ENCODE measurements at regions not wholly inside any gene's neighbourhood (a gene's known extent, or its start where the extent isn't known, plus 50 kb on each side); places are given as distances from the start of the nearest gene placed in this dataset.

DNA sequence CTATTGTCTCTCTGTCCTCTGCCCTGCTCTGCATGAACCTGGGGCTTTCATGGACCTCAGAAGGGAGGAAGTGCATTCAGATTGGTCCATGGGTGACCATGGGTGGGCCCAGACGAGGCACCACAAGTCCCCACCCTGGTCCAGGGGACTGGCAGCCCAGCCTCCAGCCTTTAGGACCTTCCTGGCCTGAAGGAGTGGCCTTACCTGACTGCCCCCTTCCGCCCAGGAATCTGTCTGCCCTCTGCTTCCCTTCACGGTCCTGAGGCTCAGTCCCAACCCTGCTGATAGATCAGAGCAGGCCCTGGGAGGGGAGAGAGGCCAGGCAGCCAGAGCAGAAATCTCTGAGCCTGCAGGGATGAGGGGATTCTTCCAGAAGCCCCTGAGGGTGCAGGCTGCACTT is 455.4 kb downstream of the PCDH18 start:
- no peak for DNase-seq (ENCODE audit: low read depth in 1 of 2, low spot score in 1 of 2)

DNA sequence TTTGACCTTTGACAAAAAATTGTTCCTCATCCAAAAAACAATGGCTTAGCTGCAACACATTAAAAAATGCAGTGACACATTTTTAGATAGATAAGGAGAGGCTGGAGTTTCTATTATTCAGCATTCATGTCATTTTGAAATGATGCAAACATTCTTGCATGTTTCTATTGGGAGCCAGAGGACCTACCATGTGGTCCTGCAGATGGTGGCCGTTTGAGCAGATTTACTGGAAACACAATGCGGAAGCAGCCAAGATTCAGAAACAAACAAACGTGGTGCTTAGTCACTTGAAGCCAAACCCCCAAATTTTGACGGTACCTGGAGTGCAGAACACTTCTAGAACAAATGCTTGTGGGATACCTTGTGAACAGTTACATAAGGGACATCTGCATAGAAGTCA is 456.7 kb downstream of the PCDH18 start:
- DNase-seq (ENCODE audit: low read depth in 1 of 2, low spot score in 1 of 2) = no peak

GRCh38 chr4:137070614-137071013 is 461.7 kb downstream of the PCDH18 start:
- DNase-seq (ENCODE audit: low read depth in 1 of 2, low spot score in 1 of 2) = no peak

- no peak for DNase-seq (ENCODE audit: low read depth in 1 of 2, low spot score in 1 of 2)
These were observed 462.8 kb downstream of the PCDH18 start for GRCh38 chr4:137069473-137069872.

DNA sequence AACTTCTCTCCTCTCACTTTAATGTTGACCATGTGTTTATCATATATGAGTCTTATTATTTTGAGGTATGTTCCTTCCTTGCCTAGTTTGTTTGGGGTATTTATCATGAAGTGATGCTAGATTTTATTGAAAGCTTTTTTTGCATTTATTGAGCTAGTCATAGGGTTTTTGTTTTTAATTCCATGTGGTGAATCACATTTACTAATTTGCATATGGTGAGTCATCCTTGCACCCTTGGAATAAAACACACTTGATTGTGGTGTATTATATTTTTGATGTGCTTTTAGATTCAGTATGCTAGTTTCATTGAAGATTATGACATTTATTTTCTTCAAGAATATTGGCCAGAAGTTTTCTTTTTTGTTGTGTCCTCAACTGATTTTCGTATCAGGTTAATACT is 464.6 kb downstream of the PCDH18 start:
- DNase-seq (ENCODE audit: low read depth in 1 of 2, low spot score in 1 of 2) = no peak

DNA sequence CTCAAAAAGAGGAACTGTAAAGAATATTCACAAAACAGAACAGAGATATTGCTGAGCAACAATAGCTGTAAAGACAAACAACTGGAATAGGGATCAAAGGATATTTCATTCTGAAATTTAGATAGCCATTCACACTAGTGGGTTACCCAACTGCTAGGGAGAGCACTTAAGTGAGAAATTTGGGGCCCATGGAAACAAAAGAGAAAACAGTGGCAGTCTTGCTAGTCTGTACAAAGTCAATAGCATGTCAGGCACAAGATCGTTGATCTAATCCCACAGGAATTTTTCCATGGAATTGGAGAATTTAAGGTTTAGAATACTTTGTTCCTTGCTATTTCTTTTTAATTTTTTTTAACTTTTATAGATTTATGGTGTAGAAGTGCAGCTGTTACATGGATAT is 467.0 kb downstream of the PCDH18 start:
- no peak for DNase-seq (ENCODE audit: low read depth in 1 of 2, low spot score in 1 of 2)

DNA sequence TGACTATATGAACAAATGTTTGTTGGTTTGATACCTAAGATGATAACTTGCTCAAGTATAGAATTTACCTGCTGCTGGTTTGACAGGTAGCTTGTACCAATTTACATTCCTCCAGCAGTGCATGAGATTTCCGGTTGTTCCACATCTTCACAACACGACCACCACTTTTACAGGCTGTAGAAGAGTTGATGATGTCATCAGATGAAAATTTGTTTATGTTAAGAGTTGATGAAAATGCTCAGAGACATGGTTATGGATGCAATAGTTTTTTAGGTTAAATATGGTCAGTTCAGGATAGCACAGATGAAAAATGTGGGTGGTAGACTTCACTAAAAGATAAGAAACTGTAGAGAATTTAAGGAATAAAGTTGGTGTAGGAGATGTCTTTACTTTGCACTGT is 468.3 kb downstream of the PCDH18 start:
- DNase-seq (ENCODE audit: low read depth in 1 of 2, low spot score in 1 of 2) = no peak

GRCh38 chr4:137043184-137043583 is 489.1 kb downstream of the PCDH18 start:
- DNase-seq (ENCODE audit: low read depth in 1 of 2, low spot score in 1 of 2) = no peak

DNA sequence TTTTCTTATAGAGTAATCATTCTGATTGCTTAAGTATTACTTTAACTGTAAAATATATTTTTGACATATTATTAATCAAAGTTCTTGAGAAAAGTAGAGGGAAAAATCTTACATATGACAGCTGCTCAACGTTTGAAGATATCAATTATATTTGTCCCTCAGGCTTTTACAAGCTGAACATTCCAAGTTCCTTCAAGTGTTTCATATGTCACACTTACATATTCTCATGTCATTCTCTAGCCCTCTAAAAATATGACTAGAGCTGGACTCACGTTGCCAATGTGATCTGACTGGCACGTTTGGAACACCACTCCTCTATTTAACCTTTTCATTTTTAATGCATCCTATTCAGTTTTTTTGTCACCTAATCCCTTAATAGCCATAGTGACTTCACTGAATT is 492.9 kb downstream of the PCDH18 start:
- no peak for DNase-seq (ENCODE audit: low read depth in 1 of 2, low spot score in 1 of 2)

- no peak for DNase-seq (ENCODE audit: low read depth in 1 of 2, low spot score in 1 of 2)
These were observed 500.1 kb downstream of the PCDH18 start for GRCh38 chr4:137032222-137032621.

- no peak for DNase-seq (ENCODE audit: low read depth in 1 of 2, low spot score in 1 of 2)
These were observed 503.3 kb downstream of the PCDH18 start for GRCh38 chr4:137029026-137029425.

DNA sequence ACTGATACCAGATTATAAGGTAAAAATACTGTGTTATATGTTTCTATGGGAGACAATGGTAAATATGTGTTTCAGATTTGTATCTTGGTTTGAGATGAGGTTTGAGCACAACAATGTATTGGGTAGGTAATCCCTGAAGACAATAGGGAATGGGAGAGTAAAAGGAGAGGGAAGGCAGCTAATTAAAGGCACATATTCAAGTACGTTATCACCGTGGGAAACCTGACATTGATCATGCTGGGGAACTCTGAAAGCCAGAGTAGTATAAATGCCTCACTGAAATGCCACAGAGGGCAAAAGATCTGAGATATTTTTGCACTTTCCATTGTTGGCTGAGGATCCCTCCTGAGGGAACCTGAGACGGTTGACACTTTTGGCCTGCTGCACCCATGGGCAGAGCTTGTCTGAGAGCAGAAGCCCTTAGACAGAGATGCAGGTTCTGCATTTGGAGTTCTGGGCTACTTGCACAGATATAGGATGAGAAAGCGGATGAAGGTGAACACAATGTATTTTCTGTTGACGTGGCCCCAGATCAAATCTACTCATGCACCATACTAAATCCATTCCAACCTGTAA is 506.7 kb downstream of the PCDH18 start:
- no peak for DNase-seq (ENCODE audit: low read depth in 1 of 2, low spot score in 1 of 2)

GRCh38 chr4:137015426-137016409 is 516.6 kb downstream of the PCDH18 start:
- DNase-seq (ENCODE audit: low read depth in 1 of 2, low spot score in 1 of 2) = no peak

GRCh38 chr4:137000432-137000831 is 531.9 kb downstream of the PCDH18 start:
- DNase-seq (ENCODE audit: low read depth in 1 of 2, low spot score in 1 of 2) = no peak

GRCh38 chr4:136992032-136992431 is 540.3 kb downstream of the PCDH18 start:
- DNase-seq (ENCODE audit: low read depth in 1 of 2, low spot score in 1 of 2) = no peak

GRCh38 chr4:136985683-136986082 is 546.6 kb downstream of the PCDH18 start:
- no peak for DNase-seq (ENCODE audit: low read depth in 1 of 2, low spot score in 1 of 2)

DNA sequence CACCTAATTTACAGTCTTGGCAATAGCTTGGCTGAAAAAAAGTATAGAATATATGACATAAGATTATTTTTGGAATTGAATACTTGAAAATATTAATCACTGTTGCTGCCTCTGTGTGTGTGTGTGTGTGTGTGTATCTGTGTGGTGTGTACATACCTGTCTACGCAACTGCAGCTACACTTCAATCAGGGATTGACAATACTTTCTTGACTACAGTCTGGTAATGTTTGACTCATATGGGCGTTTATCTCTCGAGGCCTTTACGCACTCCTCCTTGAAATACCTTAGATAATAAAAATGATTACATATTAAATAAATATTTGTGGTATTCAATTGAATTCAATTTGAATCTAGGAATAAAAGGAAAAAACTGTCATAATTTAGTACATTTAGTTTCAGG is 565.2 kb downstream of the PCDH18 start:
- no peak for DNase-seq (ENCODE audit: low read depth in 1 of 2, low spot score in 1 of 2)

DNA sequence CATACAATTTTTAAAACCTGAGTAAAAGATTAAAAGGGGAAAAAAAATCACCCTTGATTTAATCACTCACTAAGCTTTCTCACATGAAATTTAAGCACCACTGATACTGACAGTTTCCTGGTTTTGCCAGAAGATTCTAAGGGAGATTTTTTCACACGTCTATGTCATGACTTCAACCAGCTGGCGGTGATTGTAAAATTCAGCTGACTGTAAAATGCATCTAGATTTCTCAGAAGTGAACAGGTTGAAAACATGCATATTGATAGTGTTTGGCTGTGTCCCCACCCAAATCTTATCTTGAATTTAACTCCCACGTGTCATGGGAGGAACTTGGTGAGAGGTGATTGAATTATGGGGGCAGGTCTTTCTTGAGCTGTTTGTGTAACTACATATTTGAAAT is 566.8 kb downstream of the PCDH18 start:
- DNase-seq (ENCODE audit: low read depth in 1 of 2, low spot score in 1 of 2) = no peak

- DNase-seq (ENCODE audit: low read depth in 1 of 2, low spot score in 1 of 2) = no peak
These were observed 569.4 kb downstream of the PCDH18 start for GRCh38 chr4:136962868-136963267.

DNA sequence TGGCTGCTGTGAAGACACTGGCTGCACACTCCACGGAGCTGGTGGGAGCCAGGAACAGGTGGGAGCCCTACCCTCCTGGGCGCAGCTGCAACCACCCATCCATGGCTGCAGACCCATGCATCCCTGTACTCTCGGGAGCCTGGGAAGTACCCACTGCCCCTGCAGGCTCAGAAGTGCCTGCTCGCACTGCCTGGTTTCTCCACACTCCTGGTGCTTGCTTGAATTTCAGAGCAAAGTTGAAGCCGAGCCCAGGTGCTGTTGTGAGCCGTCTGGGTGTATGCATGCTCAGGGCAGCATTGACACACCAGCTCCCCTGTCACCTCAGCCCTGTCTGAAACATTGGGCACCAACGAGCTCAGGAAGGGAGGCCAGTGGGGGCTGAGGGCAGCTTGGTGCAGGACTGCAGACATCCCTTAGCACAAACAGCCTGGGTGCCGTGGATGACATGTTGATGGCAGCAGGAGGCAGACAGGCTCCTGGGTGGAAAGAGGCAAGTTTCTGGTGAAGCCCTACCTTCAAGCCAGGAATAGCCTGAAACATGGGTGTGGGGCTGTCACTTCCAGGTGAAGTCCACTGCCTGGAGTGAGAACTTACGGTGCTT is 585.9 kb downstream of the PCDH18 start:
- no peak for DNase-seq (ENCODE audit: low read depth in 1 of 2, low spot score in 1 of 2)

GRCh38 chr4:136939781-136940180 is 592.5 kb downstream of the PCDH18 start:
- DNase-seq (ENCODE audit: low read depth in 1 of 2, low spot score in 1 of 2) = no peak

- no peak for DNase-seq (ENCODE audit: low read depth in 1 of 2, low spot score in 1 of 2)
These were observed 596.4 kb downstream of the PCDH18 start for GRCh38 chr4:136935871-136936270.

All from activated CD4-positive, alpha-beta T cell treated with anti-CD3 and anti-CD28 coated beads, Interleukin-2, amount 50 U/mL, for 24 hours (primary cell).